GM12865 (cell line): ENCODE measurements at regions not wholly inside any gene's neighbourhood (a gene's known extent, or its start where the extent isn't known, plus 50 kb on each side); places are given as distances from the start of the nearest gene placed in this dataset.

Experiments used
- DNase-seq: peaks from one replicate; pipeline ENCODE4 v3.0.0; 2010; ENCODE audit warnings: low read depth
- H3K4me3 ChIP-seq: 2 replicates; pipeline ENCODE4 v1.5.1; 2011; ENCODE audit warnings: mild to moderate bottlenecking, low read depth, low read length, control low read depth
- TF ChIP-seq, protein P1 (sequence below): IDR thresholded peaks from 2 replicates; pipeline ENCODE4 v1.5.1; 2011; ENCODE audit warnings: low read length, control low read depth, low read depth, inconsistent platforms; ENCODE audit not compliant: insufficient read depth; ENCODE audit errors: missing control alignments

GRCh38 chr10:10092581-10092980 is 925.1 kb upstream of the CELF2 start:
- TF ChIP-seq, protein P1, sequence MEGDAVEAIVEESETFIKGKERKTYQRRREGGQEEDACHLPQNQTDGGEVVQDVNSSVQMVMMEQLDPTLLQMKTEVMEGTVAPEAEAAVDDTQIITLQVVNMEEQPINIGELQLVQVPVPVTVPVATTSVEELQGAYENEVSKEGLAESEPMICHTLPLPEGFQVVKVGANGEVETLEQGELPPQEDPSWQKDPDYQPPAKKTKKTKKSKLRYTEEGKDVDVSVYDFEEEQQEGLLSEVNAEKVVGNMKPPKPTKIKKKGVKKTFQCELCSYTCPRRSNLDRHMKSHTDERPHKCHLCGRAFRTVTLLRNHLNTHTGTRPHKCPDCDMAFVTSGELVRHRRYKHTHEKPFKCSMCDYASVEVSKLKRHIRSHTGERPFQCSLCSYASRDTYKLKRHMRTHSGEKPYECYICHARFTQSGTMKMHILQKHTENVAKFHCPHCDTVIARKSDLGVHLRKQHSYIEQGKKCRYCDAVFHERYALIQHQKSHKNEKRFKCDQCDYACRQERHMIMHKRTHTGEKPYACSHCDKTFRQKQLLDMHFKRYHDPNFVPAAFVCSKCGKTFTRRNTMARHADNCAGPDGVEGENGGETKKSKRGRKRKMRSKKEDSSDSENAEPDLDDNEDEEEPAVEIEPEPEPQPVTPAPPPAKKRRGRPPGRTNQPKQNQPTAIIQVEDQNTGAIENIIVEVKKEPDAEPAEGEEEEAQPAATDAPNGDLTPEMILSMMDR: no peak
- DNase-seq: no peak
- no peak overlapping the region for H3K4me3 ChIP-seq

DNA sequence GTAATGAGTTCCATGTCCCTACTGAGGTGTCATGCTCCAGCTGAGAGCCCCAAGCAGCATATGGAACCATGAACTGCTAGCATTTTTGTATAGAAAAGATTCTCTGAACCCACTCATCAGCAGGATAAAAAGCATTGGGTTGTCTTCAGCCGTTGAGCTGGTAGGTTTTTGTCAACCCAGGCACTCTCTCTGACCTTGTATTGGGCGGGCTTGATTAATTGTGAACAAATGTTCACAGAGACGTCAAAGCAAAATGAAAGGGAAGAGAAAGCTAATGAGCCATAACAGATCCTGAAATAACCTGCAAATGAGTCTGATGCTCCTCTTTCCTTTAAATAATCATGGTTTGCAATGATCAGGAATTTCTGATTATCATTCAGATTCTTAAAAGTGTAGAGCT is 924.7 kb upstream of the CELF2 start:
- TF ChIP-seq, protein P1: no peak
- DNase-seq: no peak
- H3K4me3 ChIP-seq: no peak overlapping the region

- TF ChIP-seq, protein P1: no peak
- H3K4me3 ChIP-seq: no peak overlapping the region
- no peak for DNase-seq
Measured at GRCh38 chr10:10094691-10095090, 923.0 kb upstream of the CELF2 start.

DNA sequence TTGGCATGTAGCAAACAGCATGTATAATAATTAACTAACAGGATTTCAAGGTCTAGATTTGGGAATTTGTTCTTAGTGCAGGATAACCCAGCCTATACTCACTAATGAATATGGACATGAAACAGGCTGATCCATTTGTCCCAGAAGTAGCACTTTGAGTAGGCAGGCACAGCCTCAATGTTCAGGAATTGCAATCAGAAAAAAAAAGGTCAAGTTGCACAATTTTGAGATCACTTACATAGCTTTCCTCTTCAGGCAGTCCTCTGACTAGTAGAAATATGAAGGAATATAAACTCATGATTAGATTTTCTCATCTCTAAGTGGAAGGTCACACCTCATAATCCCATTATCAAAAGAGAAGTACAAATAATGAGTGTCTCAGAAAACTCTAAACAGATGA is 921.4 kb upstream of the CELF2 start:
- DNase-seq: no peak
- TF ChIP-seq, protein P1: no peak
- no peak overlapping the region for H3K4me3 ChIP-seq

DNA sequence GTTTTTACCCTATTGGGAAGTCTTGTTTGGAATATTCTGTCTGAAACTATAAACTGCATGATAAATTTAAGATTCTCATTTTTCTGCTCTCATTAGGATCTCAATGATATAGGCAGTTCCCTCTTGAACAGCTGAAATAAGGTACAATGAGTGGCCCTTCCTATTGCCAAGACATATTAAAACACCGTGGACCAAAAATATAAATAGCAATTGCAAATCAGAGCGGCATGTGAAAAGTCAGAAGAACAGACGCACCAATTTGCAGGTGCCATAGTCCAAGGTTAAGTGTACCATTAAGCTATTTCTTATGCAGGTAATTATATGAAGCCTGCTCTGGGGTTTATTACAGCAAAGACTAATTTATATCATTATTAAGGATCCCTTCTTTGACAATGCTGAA is 920.8 kb upstream of the CELF2 start:
- H3K4me3 ChIP-seq: no peak overlapping the region
- DNase-seq: no peak
- TF ChIP-seq, protein P1: no peak

- no peak overlapping the region for H3K4me3 ChIP-seq
- TF ChIP-seq, protein P1: no peak
- no peak for DNase-seq
Measured at GRCh38 chr10:10101106-10101505, 916.6 kb upstream of the CELF2 start.

DNA sequence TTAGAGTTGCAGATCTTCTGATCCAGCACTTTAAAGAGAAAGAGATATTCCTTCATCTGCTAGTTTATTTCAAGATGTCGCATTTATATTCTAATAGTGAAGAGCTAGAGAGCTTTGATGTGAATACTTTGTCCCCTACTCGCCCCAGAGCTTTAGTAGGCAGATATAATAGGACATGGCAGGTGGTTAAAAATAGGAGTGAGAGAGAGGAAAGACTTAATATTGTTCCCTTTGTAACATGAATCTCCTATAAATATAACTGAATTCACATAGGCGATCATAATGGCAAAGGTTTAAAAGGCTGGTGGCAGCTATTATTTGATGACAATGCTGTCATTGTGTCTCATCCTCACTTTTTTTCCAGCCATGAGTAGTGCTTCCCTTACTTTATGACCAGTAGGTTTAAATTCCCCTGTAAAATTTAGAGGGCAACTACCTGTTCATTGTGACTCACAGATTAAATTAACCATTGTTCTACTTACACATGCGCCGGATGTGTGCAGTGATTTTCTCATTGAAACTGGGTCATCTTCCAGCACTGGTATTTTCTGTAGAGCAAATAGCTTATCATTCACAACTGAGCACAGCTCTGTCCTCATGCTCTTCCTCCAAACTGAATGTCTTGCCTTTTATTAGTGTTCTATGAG is 906.7 kb upstream of the CELF2 start:
- TF ChIP-seq, protein P1: no peak
- no peak for DNase-seq
- no peak overlapping the region for H3K4me3 ChIP-seq
